GM23338 (cell line): ENCODE measurements at regions not wholly inside any gene's neighbourhood (a gene's known extent, or its start where the extent isn't known, plus 50 kb on each side); places are given as distances from the start of the nearest gene placed in this dataset.

Source experiments
- ATAC-seq: fragments of 200-7000 bp; cut with Tn5 transposase; 3 replicates; pipeline ENCODE4 v1.9.1; 2020
- DNase-seq: peaks from one replicate; pipeline ENCODE4 v3.0.0-alpha.2; 2015; ENCODE audit warnings: low spot score
- H2AFZ ChIP-seq: fragments of 200-600 bp; sonication (generic); 2 replicates; pipeline ENCODE4 v1.8.0; 2016; ENCODE audit warnings: antibody characterized with exemption, mild to moderate bottlenecking, moderate library complexity
- H3F3A ChIP-seq: fragments of 200-600 bp; sonication (generic); replicated peaks from 2 replicates; pipeline ENCODE4 v1.8.0; 2017; ENCODE audit warnings: antibody characterized with exemption, mixed run types, low read depth
- H3K27ac ChIP-seq: fragments of 200-600 bp; sonication (generic); 2 replicates; pipeline ENCODE4 v1.6.1; 2016; ENCODE audit warnings: low read depth
- H3K27me3 ChIP-seq: fragments of 200-600 bp; sonication (generic); 2 replicates; pipeline ENCODE4 v1.8.0; 2016; ENCODE audit warnings: mild to moderate bottlenecking, mixed run types, moderate library complexity; ENCODE audit not compliant: insufficient read depth
- H3K36me3 ChIP-seq: fragments of 200-600 bp; sonication (generic); 2 replicates; pipeline ENCODE4 v1.8.0; 2016; ENCODE audit warnings: mild to moderate bottlenecking; ENCODE audit not compliant: insufficient read depth
- H3K4me1 ChIP-seq: fragments of 200-600 bp; sonication (generic); 2 replicates; pipeline ENCODE4 v1.8.0; 2016; ENCODE audit warnings: mild to moderate bottlenecking, moderate library complexity; ENCODE audit not compliant: insufficient read depth
- H3K4me2 ChIP-seq: fragments of 200-600 bp; sonication (generic); 2 replicates; pipeline ENCODE4 v1.7.1; 2017; ENCODE audit warnings: mixed run types
- H3K4me3 ChIP-seq: fragments of 200-600 bp; sonication (generic); 2 replicates; pipeline ENCODE4 v1.6.1; 2016; ENCODE audit warnings: mixed run types
- H3K79me2 ChIP-seq: fragments of 200-600 bp; sonication (generic); replicated peaks from 2 replicates; pipeline ENCODE4 v1.8.0; 2017; ENCODE audit warnings: mild to moderate bottlenecking; ENCODE audit not compliant: insufficient read depth
- H3K9me2 ChIP-seq: fragments of 200-600 bp; sonication (generic); 2 replicates; pipeline ENCODE4 v1.8.0; 2017; ENCODE audit not compliant: insufficient read depth
- H4K20me1 ChIP-seq: fragments of 200-600 bp; sonication (generic); replicated peaks from 2 replicates; pipeline ENCODE4 v1.8.0; 2017; ENCODE audit warnings: mild to moderate bottlenecking; ENCODE audit not compliant: insufficient read depth
- H3K27ac Mint-ChIP-seq: 2 replicates; pipeline ENCODE4 v1.8.0; 2020; ENCODE audit warnings: inconsistent platforms, mild to moderate bottlenecking, moderate library complexity, mixed read lengths
- H3K27me3 Mint-ChIP-seq: 3 replicates; pipeline ENCODE4 v1.8.0; 2022; ENCODE audit warnings: low read depth, mild to moderate bottlenecking, moderate library complexity, mixed read lengths, inconsistent platforms; ENCODE audit not compliant: insufficient read depth, poor library complexity
- H3K36me3 Mint-ChIP-seq: 3 replicates; pipeline ENCODE4 v1.8.0; 2021; ENCODE audit warnings: low read depth, mild to moderate bottlenecking, inconsistent platforms, moderate library complexity, mixed read lengths
- H3K4me1 Mint-ChIP-seq: 3 replicates; pipeline ENCODE4 v1.8.0; 2020; ENCODE audit warnings: mild to moderate bottlenecking, inconsistent platforms, mixed read lengths
- H3K4me3 Mint-ChIP-seq: 3 replicates; pipeline ENCODE4 v1.8.0; 2021; ENCODE audit warnings: moderate library complexity, mild to moderate bottlenecking, inconsistent platforms, mixed read lengths
- H3K9me3 Mint-ChIP-seq: 3 replicates; pipeline ENCODE4 v1.8.0; 2020; ENCODE audit warnings: moderate library complexity, mild to moderate bottlenecking, inconsistent platforms, mixed read lengths
- CTCF ChIP-seq, 2 experiments: fragments of 200-600 bp in 1 of 2; sonication (generic) in 1 of 2; conservative IDR thresholded peaks; 2 replicates each; pipeline versions ENCODE4 v1.5.1 to v1.6.1; 2016 to 2017; ENCODE audit warnings: antibody characterized with exemption in 2 of 2, low read depth in 2 of 2, mild to moderate bottlenecking in 2 of 2, moderate library complexity in 1 of 2
- ETS1 ChIP-seq: IDR thresholded peaks from 2 replicates; pipeline ENCODE4 v1.6.1; 2016; ENCODE audit warnings: antibody characterized with exemption
- EZH2 ChIP-seq: fragments of 200-600 bp; sonication (generic); IDR thresholded peaks from one replicate; pipeline ENCODE4 v1.8.0; 2017; ENCODE audit warnings: antibody characterized with exemption, mild to moderate bottlenecking, low read depth; ENCODE audit not compliant: unreplicated experiment
- EZH2phosphoT487 ChIP-seq: fragments of 200-600 bp; sonication (generic); IDR thresholded peaks from one replicate; pipeline ENCODE4 v1.8.1; 2018; ENCODE audit warnings: antibody characterized with exemption; ENCODE audit not compliant: unreplicated experiment
- JUNB ChIP-seq: IDR thresholded peaks from one replicate; pipeline ENCODE4 v1.6.1; 2016; ENCODE audit warnings: antibody characterized with exemption; ENCODE audit not compliant: unreplicated experiment
- NANOG ChIP-seq: IDR thresholded peaks from 2 replicates; pipeline ENCODE4 v1.6.1; 2016; ENCODE audit warnings: antibody characterized with exemption, borderline replicate concordance
- ZNF462 ChIP-seq: fragments of 250-450 bp; sonication (Bioruptor Pico); IDR thresholded peaks from 2 replicates; pipeline ENCODE4 v1.5.0; 2020; ENCODE audit warnings: mild to moderate bottlenecking, moderate library complexity

- Histone ChIP-seq H3K4me2 (no peak overlapping the region), H3K36me3 (no peaks in the 10 kb centered on the region), H3K27ac (no peak overlapping the region), H3K4me1 (no peaks in the 10 kb centered on the region), H3K27me3 (no peaks in the 10 kb centered on the region), H3F3A (no peaks in the 10 kb centered on the region), H3K9me2 (no peaks in the 10 kb centered on the region), H3K79me2 (no peaks in the 10 kb centered on the region), H3K4me3 (no peak overlapping the region), H4K20me1 (no peaks in the 10 kb centered on the region), H2AFZ (no peak overlapping the region)
- no peak for ATAC-seq
- Mint-ChIP-seq H3K4me1 (peaks cover 4% of the 10 kb centered on the region; the same call in 2 of the 3 replicates), H3K27ac (no peak overlapping the region; the same call in 1 of the 2 replicates), H3K36me3 (no peaks in the 10 kb centered on the region), H3K27me3 (no peaks in the 10 kb centered on the region), H3K9me3 (no peaks in the 10 kb centered on the region), H3K4me3 (no peak overlapping the region)
- DNase-seq = no peak
- TF ChIP-seq ZNF462 (CRISPR knock-in tag) = no peak
- TF ChIP-seq ETS1 = no peak
- TF ChIP-seq NANOG = no peak
- no peak for TF ChIP-seq CTCF (conservative IDR thresholded peaks at IDR 0.05; ENCODE audit: low read depth in 2 of 2)
- TF ChIP-seq JUNB = no peak
- TF ChIP-seq EZH2phosphoT487 = no peak
- TF ChIP-seq EZH2 = no peak
These were observed 76.1 kb downstream of the ARRDC3 start for GRCh38 chr5:91307048-91307447.
